ENCODE measurements at regions not wholly inside any gene's neighbourhood (a gene's known extent, or its start where the extent isn't known, plus 50 kb on each side); places are given as distances from the start of the nearest gene placed in this dataset.

- Histone ChIP-seq H3K4me3 (ENCODE audit: low read length in 3 of 3) (no peak overlapping the region), H3K4me1 (ENCODE audit: control insufficient read depth in 3 of 3, insufficient read depth in 3 of 3, low read length in 3 of 3) (no peaks in the 10 kb centered on the region), H3K27me3 (ENCODE audit: control insufficient read depth in 3 of 3, insufficient read depth in 3 of 3, low read length in 3 of 3) (no peaks in the 10 kb centered on the region), H3K27ac (ENCODE audit: low read depth, low read length) (no peak overlapping the region), H3K9me3 (ENCODE audit: control insufficient read depth in 3 of 3, low read length in 3 of 3) (no peaks in the 10 kb centered on the region), H3K9ac (ENCODE audit: low read depth in 1 of 3, low read length in 3 of 3) (no peak overlapping the region), H3K36me3 (ENCODE audit: control insufficient read depth in 3 of 3, insufficient read depth in 3 of 3, low read length in 3 of 3) (no peaks in the 10 kb centered on the region)
Measured at GRCh38 chr12:61098031-61098580, 1162.1 kb upstream of the USP15 start.

DNA sequence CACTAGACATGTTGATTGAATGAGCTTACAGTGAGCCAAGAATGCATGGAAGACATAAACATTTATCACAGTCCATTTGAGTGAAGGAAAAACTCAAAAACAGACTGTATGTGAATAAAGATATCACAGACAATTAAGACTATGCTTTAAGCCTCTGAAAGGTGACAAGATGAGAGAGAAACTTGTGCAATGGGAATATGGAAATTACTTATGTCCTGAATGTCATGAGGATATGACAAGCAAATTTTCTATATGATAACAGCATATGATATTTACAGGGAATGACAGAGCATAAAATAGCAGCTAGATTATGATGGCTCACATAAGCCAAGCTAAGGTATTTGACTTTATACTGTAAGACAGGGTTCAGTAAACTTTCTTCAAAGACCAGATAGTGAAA is 1153.1 kb upstream of the USP15 start:
- Histone ChIP-seq H3K4me3 (ENCODE audit: low read length in 3 of 3) (no peak overlapping the region), H3K36me3 (ENCODE audit: control insufficient read depth in 3 of 3, insufficient read depth in 3 of 3, low read length in 3 of 3) (no peaks in the 10 kb centered on the region), H3K27me3 (ENCODE audit: control insufficient read depth in 3 of 3, insufficient read depth in 3 of 3, low read length in 3 of 3) (no peaks in the 10 kb centered on the region), H3K4me1 (ENCODE audit: control insufficient read depth in 3 of 3, insufficient read depth in 3 of 3, low read length in 3 of 3) (no peaks in the 10 kb centered on the region), H3K9ac (ENCODE audit: low read depth in 1 of 3, low read length in 3 of 3) (no peak overlapping the region), H3K27ac (ENCODE audit: low read depth, low read length) (no peak overlapping the region), H3K9me3 (ENCODE audit: control insufficient read depth in 3 of 3, low read length in 3 of 3) (peaks cover 0 to 6% (median 3%) of the 10 kb centered on the region in 3 donors)

- H3K4me1 ChIP-seq (ENCODE audit: control insufficient read depth in 3 of 3, insufficient read depth in 3 of 3, low read length in 3 of 3): no peaks in the 10 kb centered on the region
- H3K27me3 ChIP-seq (ENCODE audit: control insufficient read depth in 3 of 3, insufficient read depth in 3 of 3, low read length in 3 of 3): no peaks in the 10 kb centered on the region
- no peak overlapping the region for H3K9ac ChIP-seq (ENCODE audit: low read depth in 1 of 3, low read length in 3 of 3)
- H3K4me3 ChIP-seq (ENCODE audit: low read length in 3 of 3): no peak overlapping the region
- H3K9me3 ChIP-seq (ENCODE audit: control insufficient read depth in 3 of 3, low read length in 3 of 3): no peaks in the 10 kb centered on the region
- no peaks in the 10 kb centered on the region for H3K36me3 ChIP-seq (ENCODE audit: control insufficient read depth in 3 of 3, insufficient read depth in 3 of 3, low read length in 3 of 3)
- H3K27ac ChIP-seq (ENCODE audit: low read depth, low read length): no peak overlapping the region
Measured at GRCh38 chr12:61111218-61111617, 1149.0 kb upstream of the USP15 start.

GRCh38 chr12:61137677-61138414 is 1122.4 kb upstream of the USP15 start:
- Histone ChIP-seq H3K9ac (ENCODE audit: low read depth in 1 of 3, low read length in 3 of 3) (no peak overlapping the region), H3K4me3 (ENCODE audit: low read length in 3 of 3) (no peak overlapping the region), H3K27ac (ENCODE audit: low read depth, low read length) (no peak overlapping the region), H3K9me3 (ENCODE audit: control insufficient read depth in 3 of 3, low read length in 3 of 3) (peaks cover 0 to 3% (median 0%) of the 10 kb centered on the region in 3 donors), H3K27me3 (ENCODE audit: control insufficient read depth in 3 of 3, insufficient read depth in 3 of 3, low read length in 3 of 3) (no peaks in the 10 kb centered on the region), H3K4me1 (ENCODE audit: control insufficient read depth in 3 of 3, insufficient read depth in 3 of 3, low read length in 3 of 3) (no peaks in the 10 kb centered on the region), H3K36me3 (ENCODE audit: control insufficient read depth in 3 of 3, insufficient read depth in 3 of 3, low read length in 3 of 3) (no peaks in the 10 kb centered on the region)

DNA sequence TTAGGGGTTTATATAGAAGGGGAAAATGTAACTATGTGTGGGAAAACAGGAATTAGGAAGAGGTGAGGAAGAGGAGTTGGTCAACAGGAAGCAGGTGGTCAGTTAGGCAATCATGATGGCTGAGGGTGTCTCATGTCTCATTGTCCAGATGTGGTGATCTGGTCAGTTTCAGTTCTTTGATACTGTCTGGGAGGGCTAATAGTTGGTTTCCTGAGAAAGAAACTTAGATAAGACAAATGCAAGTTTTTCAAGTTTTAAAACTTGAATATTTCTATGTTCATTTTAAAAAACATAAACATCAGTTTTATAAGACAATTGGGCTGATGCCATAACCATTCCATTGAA is 1121.8 kb upstream of the USP15 start:
- no peaks in the 10 kb centered on the region for H3K4me1 ChIP-seq (ENCODE audit: control insufficient read depth in 3 of 3, insufficient read depth in 3 of 3, low read length in 3 of 3)
- no peaks in the 10 kb centered on the region for H3K36me3 ChIP-seq (ENCODE audit: control insufficient read depth in 3 of 3, insufficient read depth in 3 of 3, low read length in 3 of 3)
- no peak overlapping the region for H3K4me3 ChIP-seq (ENCODE audit: low read length in 3 of 3)
- H3K9ac ChIP-seq (ENCODE audit: low read depth in 1 of 3, low read length in 3 of 3): no peak overlapping the region
- peaks cover 0 to 3% (median 0%) of the 10 kb centered on the region in 3 donors for H3K9me3 ChIP-seq (ENCODE audit: control insufficient read depth in 3 of 3, low read length in 3 of 3)
- no peaks in the 10 kb centered on the region for H3K27me3 ChIP-seq (ENCODE audit: control insufficient read depth in 3 of 3, insufficient read depth in 3 of 3, low read length in 3 of 3)
- no peak overlapping the region for H3K27ac ChIP-seq (ENCODE audit: low read depth, low read length)

GRCh38 chr12:61161961-61162360 is 1098.2 kb upstream of the USP15 start:
- H3K4me1 ChIP-seq (ENCODE audit: control insufficient read depth in 3 of 3, insufficient read depth in 3 of 3, low read length in 3 of 3): no peaks in the 10 kb centered on the region
- H3K36me3 ChIP-seq (ENCODE audit: control insufficient read depth in 3 of 3, insufficient read depth in 3 of 3, low read length in 3 of 3): no peaks in the 10 kb centered on the region
- no peaks in the 10 kb centered on the region for H3K27me3 ChIP-seq (ENCODE audit: control insufficient read depth in 3 of 3, insufficient read depth in 3 of 3, low read length in 3 of 3)
- no peak overlapping the region for H3K4me3 ChIP-seq (ENCODE audit: low read length in 3 of 3)
- no peak overlapping the region for H3K27ac ChIP-seq (ENCODE audit: low read depth, low read length)
- H3K9me3 ChIP-seq (ENCODE audit: control insufficient read depth in 3 of 3, low read length in 3 of 3): no peaks in the 10 kb centered on the region
- H3K9ac ChIP-seq (ENCODE audit: low read depth in 1 of 3, low read length in 3 of 3): no peak overlapping the region

GRCh38 chr12:61188801-61189595 is 1071.2 kb upstream of the USP15 start:
- no peak overlapping the region for H3K9ac ChIP-seq (ENCODE audit: low read depth in 1 of 3, low read length in 3 of 3)
- H3K4me1 ChIP-seq (ENCODE audit: control insufficient read depth in 3 of 3, insufficient read depth in 3 of 3, low read length in 3 of 3): no peaks in the 10 kb centered on the region
- H3K27ac ChIP-seq (ENCODE audit: low read depth, low read length): no peak overlapping the region
- no peaks in the 10 kb centered on the region for H3K36me3 ChIP-seq (ENCODE audit: control insufficient read depth in 3 of 3, insufficient read depth in 3 of 3, low read length in 3 of 3)
- H3K27me3 ChIP-seq (ENCODE audit: control insufficient read depth in 3 of 3, insufficient read depth in 3 of 3, low read length in 3 of 3): no peaks in the 10 kb centered on the region
- H3K9me3 ChIP-seq (ENCODE audit: control insufficient read depth in 3 of 3, low read length in 3 of 3): no peaks in the 10 kb centered on the region
- no peak overlapping the region for H3K4me3 ChIP-seq (ENCODE audit: low read length in 3 of 3)

DNA sequence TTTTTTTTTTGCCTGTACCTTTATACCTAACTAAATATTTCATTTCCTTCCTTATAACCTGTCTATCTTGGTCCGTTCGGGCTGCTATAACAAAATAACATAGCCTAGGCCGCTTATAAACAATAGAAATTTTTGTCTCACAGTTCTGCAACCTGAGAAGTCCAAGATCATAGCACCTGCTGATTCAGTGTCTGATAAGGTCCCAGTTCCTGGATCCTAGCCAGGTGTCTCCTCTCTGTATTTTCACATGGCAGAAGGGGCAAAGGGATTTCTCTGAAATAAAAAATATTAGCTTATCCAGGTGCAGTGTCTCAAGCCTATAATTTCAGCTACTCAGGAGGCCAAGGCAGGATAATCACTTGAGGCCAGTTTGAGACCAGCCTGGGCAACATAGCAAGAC is 1046.6 kb upstream of the USP15 start:
- Histone ChIP-seq H3K4me1 (ENCODE audit: control insufficient read depth in 3 of 3, insufficient read depth in 3 of 3, low read length in 3 of 3) (no peaks in the 10 kb centered on the region), H3K27me3 (ENCODE audit: control insufficient read depth in 3 of 3, insufficient read depth in 3 of 3, low read length in 3 of 3) (no peaks in the 10 kb centered on the region)

DNA sequence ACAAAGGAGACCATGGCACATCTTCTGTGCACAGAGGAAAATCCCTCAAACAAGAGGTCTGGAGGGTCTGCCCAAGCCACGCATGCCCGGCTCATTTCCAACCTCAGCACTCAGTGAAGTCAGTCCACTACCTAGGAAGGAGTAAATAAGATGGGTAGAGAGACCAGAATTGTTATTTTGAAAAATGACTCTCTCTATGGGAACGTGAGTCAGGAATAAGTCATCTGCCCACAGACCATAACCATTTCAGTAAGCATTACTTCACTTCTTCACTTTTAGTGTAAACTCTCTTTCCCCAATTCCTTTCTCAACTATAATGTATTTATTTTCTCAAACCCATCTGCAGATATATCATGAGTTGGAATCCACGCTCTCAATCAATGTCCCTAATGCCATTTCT is 1039.9 kb upstream of the USP15 start:
- no peak overlapping the region for H3K9ac ChIP-seq (ENCODE audit: low read depth in 1 of 3, low read length in 3 of 3)
- no peaks in the 10 kb centered on the region for H3K27me3 ChIP-seq (ENCODE audit: control insufficient read depth in 3 of 3, insufficient read depth in 3 of 3, low read length in 3 of 3)
- H3K4me3 ChIP-seq (ENCODE audit: low read length in 3 of 3): no peak overlapping the region
- H3K27ac ChIP-seq (ENCODE audit: low read depth, low read length): no peak overlapping the region
- H3K36me3 ChIP-seq (ENCODE audit: control insufficient read depth in 3 of 3, insufficient read depth in 3 of 3, low read length in 3 of 3): no peaks in the 10 kb centered on the region
- H3K4me1 ChIP-seq (ENCODE audit: control insufficient read depth in 3 of 3, insufficient read depth in 3 of 3, low read length in 3 of 3): no peaks in the 10 kb centered on the region
- no peaks in the 10 kb centered on the region for H3K9me3 ChIP-seq (ENCODE audit: control insufficient read depth in 3 of 3, low read length in 3 of 3)

More for the DNA sequence above, 1046.6 kb upstream of the USP15 start:
- Histone ChIP-seq H3K27ac (ENCODE audit: low read depth, low read length) (no peak overlapping the region), H3K4me3 (ENCODE audit: low read length in 3 of 3) (no peak overlapping the region), H3K36me3 (ENCODE audit: control insufficient read depth in 3 of 3, insufficient read depth in 3 of 3, low read length in 3 of 3) (no peaks in the 10 kb centered on the region), H3K9ac (ENCODE audit: low read depth in 1 of 3, low read length in 3 of 3) (no peak overlapping the region), H3K9me3 (ENCODE audit: control insufficient read depth in 3 of 3, low read length in 3 of 3) (no peaks in the 10 kb centered on the region)

GRCh38 chr12:61232040-61232439 is 1028.2 kb upstream of the USP15 start:
- Histone ChIP-seq H3K27ac (ENCODE audit: low read depth, low read length) (no peak overlapping the region), H3K36me3 (ENCODE audit: control insufficient read depth in 3 of 3, insufficient read depth in 3 of 3, low read length in 3 of 3) (no peaks in the 10 kb centered on the region), H3K9ac (ENCODE audit: low read depth in 1 of 3, low read length in 3 of 3) (no peak overlapping the region), H3K4me1 (ENCODE audit: control insufficient read depth in 3 of 3, insufficient read depth in 3 of 3, low read length in 3 of 3) (no peaks in the 10 kb centered on the region), H3K9me3 (ENCODE audit: control insufficient read depth in 3 of 3, low read length in 3 of 3) (no peaks in the 10 kb centered on the region), H3K4me3 (ENCODE audit: low read length in 3 of 3) (no peak overlapping the region), H3K27me3 (ENCODE audit: control insufficient read depth in 3 of 3, insufficient read depth in 3 of 3, low read length in 3 of 3) (no peaks in the 10 kb centered on the region)

Data from skeletal muscle tissue (tissue), 3 donors.